Endothelial cell of umbilical vein (primary cell): ENCODE measurements at regions not wholly inside any gene's neighbourhood (a gene's known extent, or its start where the extent isn't known, plus 50 kb on each side); places are given as distances from the start of the nearest gene placed in this dataset.

Experiments
- BruUV-seq: library from RNA; stranded (reverse); fragments of 400-500 nt; replicated peaks from 2 replicates; lab custom pipeline; 2021; lab: Mats Ljungman, UMichigan
- CTCF ChIA-PET: fragments of 300-600, 350-600 bp; sonication (Branson Sonifier 250); formaldehyde crosslinking; loops from one replicate; lab custom pipeline; 2021; ENCODE audit warnings: antibody characterized with exemption, inconsistent platforms; lab: Charles Lee
- POLR2A ChIA-PET: fragments of 300-600, 350-600 bp; sonication (Branson Sonifier 250); formaldehyde crosslinking; loops from one replicate; lab custom pipeline; 2021; ENCODE audit warnings: antibody characterized with exemption, inconsistent platforms; lab: Charles Lee
- DNase-seq: peaks from one replicate; pipeline ENCODE4 v3.0.0-alpha.2; 2011; ENCODE audit warnings: low read depth, low spot score
- FAIRE-seq: peaks from 2 replicates; lab custom pipeline; 2011; peaks lifted over from hg19 to GRCh38; lab: Jason Lieb, UNC
- H2AFZ ChIP-seq: 2 replicates; pipeline ENCODE4 v1.6.0; 2012; ENCODE audit warnings: low read depth, low read length, control low read depth, inconsistent platforms
- H3K27ac ChIP-seq: 2 replicates; pipeline ENCODE4 v1.5.1; 2011; ENCODE audit warnings: low read depth, mild to moderate bottlenecking, control low read depth, low read length, moderate library complexity; ENCODE audit not compliant: insufficient read depth
- H3K27me3 ChIP-seq, 2 experiments: 2 replicates each; pipeline versions ENCODE4 v1.6.0 to v1.6.1; 2011; ENCODE audit warnings: low read length in 2 of 2, mixed read lengths in 1 of 2; ENCODE audit not compliant: control insufficient read depth in 2 of 2, insufficient read depth in 2 of 2
- H3K36me3 ChIP-seq, 2 experiments: 2 replicates in 1 of 2; 3 replicates in 1 of 2; pipeline ENCODE4 v1.5.1; 2011; ENCODE audit warnings: low read length in 2 of 2, mild to moderate bottlenecking in 1 of 2, moderate library complexity in 1 of 2; ENCODE audit not compliant: control insufficient read depth in 2 of 2, insufficient read depth in 2 of 2; ENCODE audit errors: extremely low read depth in 1 of 2
- H3K4me1 ChIP-seq: 3 replicates; pipeline ENCODE4 v1.5.1; 2011; ENCODE audit warnings: mild to moderate bottlenecking, low read length; ENCODE audit not compliant: control insufficient read depth, insufficient read depth; ENCODE audit errors: extremely low read depth
- H3K4me2 ChIP-seq: 2 replicates; pipeline ENCODE4 v1.6.1; 2011; ENCODE audit warnings: low read length, control low read depth, mixed read lengths; ENCODE audit not compliant: insufficient read depth
- H3K4me3 ChIP-seq, 3 experiments: fragments of 200-600 bp in 1 of 3; sonication (generic), shearing (Covaris generic) in 1 of 3; replicated peaks in 1 of 3; 2 replicates each; pipeline ENCODE4 v1.5.1; 2011 to 2016; ENCODE audit warnings: control low read depth in 3 of 3, low read length in 3 of 3, mild to moderate bottlenecking in 2 of 3, inconsistent platforms in 1 of 3, low read depth in 1 of 3, moderate library complexity in 1 of 3; ENCODE audit not compliant: insufficient read depth in 1 of 3
- H3K79me2 ChIP-seq: 2 replicates; pipeline ENCODE4 v1.6.0; 2012; ENCODE audit warnings: low read length, inconsistent platforms; ENCODE audit not compliant: control insufficient read depth, insufficient read depth
- H3K9ac ChIP-seq: replicated peaks from 2 replicates; pipeline ENCODE3; 2011; ENCODE audit warnings: low read length, control low read depth; ENCODE audit not compliant: insufficient read depth; ENCODE audit errors: extremely low read depth
- H3K9me1 ChIP-seq: replicated peaks from 3 replicates; pipeline ENCODE4 v1.6.0; 2011; ENCODE audit warnings: mild to moderate bottlenecking, low read length; ENCODE audit not compliant: control insufficient read depth, insufficient read depth; ENCODE audit errors: extremely low read depth
- H3K9me3 ChIP-seq: replicated peaks from 2 replicates; pipeline ENCODE4 v1.5.1; 2012; ENCODE audit warnings: low read length, inconsistent platforms; ENCODE audit not compliant: control insufficient read depth, insufficient read depth
- H4K20me1 ChIP-seq: replicated peaks from 2 replicates; pipeline ENCODE3; 2011; ENCODE audit warnings: mild to moderate bottlenecking, low read length; ENCODE audit not compliant: control insufficient read depth, insufficient read depth; ENCODE audit errors: extremely low read depth
- CTCF ChIP-seq, 2 donors: IDR thresholded peaks; 1 replicate in 1 of 2; 2 replicates in 1 of 2; pipeline ENCODE4 v1.5.1; 2011; ENCODE audit warnings: low read length in 2 of 2, mild to moderate bottlenecking in 2 of 2, moderate library complexity in 2 of 2, control low read depth in 1 of 2, inconsistent platforms in 1 of 2, low read depth in 1 of 2; ENCODE audit not compliant: insufficient read depth in 1 of 2; ENCODE audit errors: extremely low read depth in 1 of 2
- EZH2 ChIP-seq: IDR thresholded peaks from 2 replicates; pipeline ENCODE4 v1.6.1; 2012; ENCODE audit warnings: borderline replicate concordance, low read depth, mild to moderate bottlenecking, moderate library complexity, low read length, inconsistent platforms; ENCODE audit not compliant: severe bottlenecking
- FOS ChIP-seq: IDR thresholded peaks from 2 replicates; pipeline ENCODE4 v1.6.1; 2011; ENCODE audit warnings: mild to moderate bottlenecking, low read length, moderate library complexity, borderline replicate concordance; ENCODE audit not compliant: insufficient read depth
- GATA2 ChIP-seq: IDR thresholded peaks from 2 replicates; pipeline ENCODE4 v1.7.0; 2011; ENCODE audit warnings: low read depth, mild to moderate bottlenecking, moderate library complexity, mixed read lengths, low read length; ENCODE audit not compliant: insufficient read length, insufficient read depth
- JUN ChIP-seq: IDR thresholded peaks from 2 replicates; pipeline ENCODE4 v1.6.1; 2011; ENCODE audit warnings: borderline replicate concordance, low read depth; ENCODE audit not compliant: insufficient read length, insufficient read depth
- MYC ChIP-seq: IDR thresholded peaks from one replicate; pipeline ENCODE4 v1.6.1; 2011; ENCODE audit warnings: mild to moderate bottlenecking, low read depth, low read length
- POLR2A ChIP-seq: IDR thresholded peaks from 2 replicates; pipeline ENCODE4 v1.6.1; 2012; ENCODE audit warnings: low read depth, mild to moderate bottlenecking, control low read depth, low read length
- POLR2AphosphoS5 ChIP-seq: IDR thresholded peaks from 2 replicates; pipeline ENCODE4 v1.6.1; 2012; ENCODE audit warnings: low read depth, mild to moderate bottlenecking, control low read depth, low read length, moderate library complexity; ENCODE audit not compliant: insufficient read depth
- dilution Hi-C: fragments of 300-500 bp; cut with MboI; formaldehyde crosslinking; loops from one replicate; pipeline ENCODE4 v1.15.0; 2019; ENCODE audit warnings: low sequenced_read_pairs; ENCODE audit not compliant: extremely low pct_ligation_motif_present
- intact Hi-C: fragments of 100-400 bp; cut with micrococcal nuclease; formaldehyde crosslinking; loops from one replicate; pipeline ENCODE4 v1.10.0; 2022
- TF ChIP-seq, protein P1 (sequence below): IDR thresholded peaks from 2 replicates; pipeline ENCODE4 v1.6.1; 2011; ENCODE audit not compliant: insufficient read depth, insufficient read length

DNA sequence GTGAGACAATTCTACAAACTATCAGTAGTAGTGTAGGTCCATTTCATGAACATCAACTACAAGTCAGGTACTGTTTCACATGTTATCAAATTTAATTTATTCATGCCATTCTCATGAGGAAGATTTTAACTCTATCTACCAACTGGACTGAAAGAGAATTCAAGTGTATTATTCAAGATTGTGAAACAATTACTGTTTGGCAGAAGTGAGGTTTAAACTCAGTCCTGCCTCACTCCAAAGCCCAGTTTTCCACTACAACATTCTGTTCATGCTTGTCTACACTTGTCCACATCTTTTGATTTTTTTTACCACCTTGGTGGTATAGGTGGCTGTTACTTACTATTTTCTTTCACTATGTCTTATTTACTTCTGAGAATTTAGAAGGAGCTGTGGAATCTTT, 272.9 kb downstream of the TGFB2 start:
- dilution Hi-C loops: no loop called here
- Histone ChIP-seq H3K9ac (no peak overlapping the region), H4K20me1 (no peaks in the 10 kb centered on the region), H3K4me1 (peaks cover 9% of the 10 kb centered on the region), H3K9me1 (no peaks in the 10 kb centered on the region), H3K27ac (no peak overlapping the region), H3K4me2 (no peak overlapping the region), H3K79me2 (no peaks in the 10 kb centered on the region), H3K27me3 (no peaks in the 10 kb centered on the region), H2AFZ (no peak overlapping the region), H3K36me3 (no peaks in the 10 kb centered on the region), H3K4me3 (no peak overlapping the region), H3K9me3 (no peaks in the 10 kb centered on the region)
- ChIA-PET CTCF (interaction anchor here (0.9 to 1.8 kb wide), 3 partner anchors 15 to 379 kb away, joined by 3 to 4 read pairs (median 3); no protein-coding TSS in a partner anchor), POLR2A (no interaction called here)
- no TSS peak for BruUV-seq
- intact Hi-C loops: loop anchor here (10.0 kb wide), 1 partner anchor 447 kb away; no protein-coding TSS in a partner anchor
- DNase-seq: no peak
- no peak for FAIRE-seq
- TF ChIP-seq, protein P1, sequence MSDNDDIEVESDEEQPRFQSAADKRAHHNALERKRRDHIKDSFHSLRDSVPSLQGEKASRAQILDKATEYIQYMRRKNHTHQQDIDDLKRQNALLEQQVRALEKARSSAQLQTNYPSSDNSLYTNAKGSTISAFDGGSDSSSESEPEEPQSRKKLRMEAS: no peak
- TF ChIP-seq POLR2AphosphoS5 (no peak), GATA2 (no peak), MYC (no peak), FOS (no peak)

DNA sequence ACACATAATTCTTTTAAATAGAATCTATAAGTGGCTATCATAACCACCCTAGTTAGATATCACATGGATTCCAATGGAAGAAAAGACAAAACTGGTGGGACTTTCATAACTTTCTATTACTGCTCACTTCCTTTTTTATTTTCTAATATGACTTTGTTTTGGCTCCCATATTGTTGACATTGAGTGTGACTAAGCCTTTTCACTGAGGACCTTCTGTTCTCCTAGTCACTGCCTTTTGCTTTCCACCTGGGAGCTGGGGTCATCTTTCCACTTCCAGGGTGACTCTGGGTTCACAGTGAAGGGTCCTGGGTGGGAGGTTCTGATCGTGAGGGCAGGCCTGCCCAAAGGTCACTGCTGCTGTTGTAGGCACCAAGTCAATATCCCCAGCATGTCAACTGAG, 275.8 kb downstream of the TGFB2 start:
- FAIRE-seq: peak; percentile 60
- intact Hi-C loops (no loop called here), dilution Hi-C loops (no loop called here)
- H3K27me3 ChIP-seq: no peaks in the 10 kb centered on the region
- H3K9me3 ChIP-seq: no peaks in the 10 kb centered on the region
- BruUV-seq: no TSS peak
- no peaks in the 10 kb centered on the region for H3K9me1 ChIP-seq
- peak; percentile 74 for DNase-seq
- H3K79me2 ChIP-seq: no peaks in the 10 kb centered on the region
- H3K4me1 ChIP-seq: peaks cover 9% of the 10 kb centered on the region
- H3K36me3 ChIP-seq: no peaks in the 10 kb centered on the region
- peak overlapping the region; percentile 51 for H3K27ac ChIP-seq
- POLR2A ChIA-PET: no interaction called here
- H2AFZ ChIP-seq: peak overlapping the region; percentile 32
- CTCF ChIA-PET: interaction anchor here (0.7 kb wide), 1 partner anchor 375 kb away, joined by 3 read pairs; no protein-coding TSS in a partner anchor
- H3K9ac ChIP-seq: no peak overlapping the region
- H4K20me1 ChIP-seq: no peaks in the 10 kb centered on the region
- TF ChIP-seq GATA2 (peak; percentile 31), FOS (peak; percentile 64), CTCF (IDR thresholded peaks at IDR 0.05; ENCODE audit: extremely low read depth in 1 of 2, insufficient read depth in 1 of 2, low read depth in 1 of 2, low read length in 2 of 2) (no peak), MYC (no peak), POLR2AphosphoS5 (no peak), JUN (no peak), POLR2A (no peak), EZH2 (no peak)
- TF ChIP-seq, protein P1: no peak
- peak overlapping the region; percentile 14 for H3K4me2 ChIP-seq
- H3K4me3 ChIP-seq: no peak overlapping the region
